ENCODE measurements at regions not wholly inside any gene's neighbourhood (a gene's known extent, or its start where the extent isn't known, plus 50 kb on each side); places are given as distances from the start of the nearest gene placed in this dataset.

GRCh38 chr15:70469651-70470555, 293.5 kb downstream of the UACA start:
- FAIRE-seq: no peak

- no peak for FAIRE-seq
Observed at GRCh38 chr15:70469182-70469581, 294.2 kb downstream of the UACA start.

- no peak for FAIRE-seq
Observed at GRCh38 chr15:70466895-70467529, 296.3 kb downstream of the UACA start.

- FAIRE-seq: no peak
Observed at GRCh38 chr15:70466305-70466704, 297.1 kb downstream of the UACA start.

GRCh38 chr15:70465812-70466211, 297.5 kb downstream of the UACA start:
- no peak for FAIRE-seq

- no peak for FAIRE-seq
Observed at GRCh38 chr15:70463453-70463834, 299.9 kb downstream of the UACA start.

GRCh38 chr15:70461992-70462391, 301.4 kb downstream of the UACA start:
- FAIRE-seq: no peak

- no peak for FAIRE-seq
Observed at GRCh38 chr15:70461017-70461416, 302.3 kb downstream of the UACA start.

- no peak for FAIRE-seq
Observed at GRCh38 chr15:70459312-70459711, 304.0 kb downstream of the UACA start.

- no peak for FAIRE-seq
Observed at GRCh38 chr15:70453766-70454165, 309.6 kb downstream of the UACA start.

GRCh38 chr15:70453238-70453637, 310.1 kb downstream of the UACA start:
- FAIRE-seq: no peak

- FAIRE-seq: no peak
Observed at GRCh38 chr15:70451821-70452653, 311.3 kb downstream of the UACA start.

GRCh38 chr15:70450142-70450443, 313.3 kb downstream of the UACA start:
- no peak for FAIRE-seq

- FAIRE-seq: no peak
Observed at GRCh38 chr15:70449311-70450141, 313.8 kb downstream of the UACA start.

- FAIRE-seq: no peak
Observed at GRCh38 chr15:70447928-70448698, 315.2 kb downstream of the UACA start.

- no peak for FAIRE-seq
Observed at GRCh38 chr15:70447521-70447920, 315.8 kb downstream of the UACA start.

GRCh38 chr15:70447081-70447480, 316.3 kb downstream of the UACA start:
- FAIRE-seq: no peak

GRCh38 chr15:70443486-70444273, 319.7 kb downstream of the UACA start:
- no peak for FAIRE-seq

- FAIRE-seq: no peak
Observed at GRCh38 chr15:70442616-70443321, 320.6 kb downstream of the UACA start.

- no peak for FAIRE-seq
Observed at GRCh38 chr15:70442211-70442610, 321.1 kb downstream of the UACA start.
